GM23338 (cell line): ENCODE measurements at regions not wholly inside any gene's neighbourhood (a gene's known extent, or its start where the extent isn't known, plus 50 kb on each side); places are given as distances from the start of the nearest gene placed in this dataset.

ENCODE experiments used
- ATAC-seq: fragments of 200-7000 bp; cut with Tn5 transposase; 3 replicates; pipeline ENCODE4 v1.9.1; 2020
- DNase-seq: peaks from one replicate; pipeline ENCODE4 v3.0.0-alpha.2; 2015; ENCODE audit warnings: low spot score
- H2AFZ ChIP-seq: fragments of 200-600 bp; sonication (generic); 2 replicates; pipeline ENCODE4 v1.8.0; 2016; ENCODE audit warnings: antibody characterized with exemption, mild to moderate bottlenecking, moderate library complexity
- H3F3A ChIP-seq: fragments of 200-600 bp; sonication (generic); replicated peaks from 2 replicates; pipeline ENCODE4 v1.8.0; 2017; ENCODE audit warnings: antibody characterized with exemption, mixed run types, low read depth
- H3K27ac ChIP-seq: fragments of 200-600 bp; sonication (generic); 2 replicates; pipeline ENCODE4 v1.6.1; 2016; ENCODE audit warnings: low read depth
- H3K27me3 ChIP-seq: fragments of 200-600 bp; sonication (generic); 2 replicates; pipeline ENCODE4 v1.8.0; 2016; ENCODE audit warnings: mild to moderate bottlenecking, mixed run types, moderate library complexity; ENCODE audit not compliant: insufficient read depth
- H3K36me3 ChIP-seq: fragments of 200-600 bp; sonication (generic); 2 replicates; pipeline ENCODE4 v1.8.0; 2016; ENCODE audit warnings: mild to moderate bottlenecking; ENCODE audit not compliant: insufficient read depth
- H3K4me1 ChIP-seq: fragments of 200-600 bp; sonication (generic); 2 replicates; pipeline ENCODE4 v1.8.0; 2016; ENCODE audit warnings: mild to moderate bottlenecking, moderate library complexity; ENCODE audit not compliant: insufficient read depth
- H3K4me2 ChIP-seq: fragments of 200-600 bp; sonication (generic); 2 replicates; pipeline ENCODE4 v1.7.1; 2017; ENCODE audit warnings: mixed run types
- H3K4me3 ChIP-seq: fragments of 200-600 bp; sonication (generic); 2 replicates; pipeline ENCODE4 v1.6.1; 2016; ENCODE audit warnings: mixed run types
- H3K79me2 ChIP-seq: fragments of 200-600 bp; sonication (generic); replicated peaks from 2 replicates; pipeline ENCODE4 v1.8.0; 2017; ENCODE audit warnings: mild to moderate bottlenecking; ENCODE audit not compliant: insufficient read depth
- H3K9me2 ChIP-seq: fragments of 200-600 bp; sonication (generic); 2 replicates; pipeline ENCODE4 v1.8.0; 2017; ENCODE audit not compliant: insufficient read depth
- H4K20me1 ChIP-seq: fragments of 200-600 bp; sonication (generic); replicated peaks from 2 replicates; pipeline ENCODE4 v1.8.0; 2017; ENCODE audit warnings: mild to moderate bottlenecking; ENCODE audit not compliant: insufficient read depth
- H3K27ac Mint-ChIP-seq: 2 replicates; pipeline ENCODE4 v1.8.0; 2020; ENCODE audit warnings: inconsistent platforms, mild to moderate bottlenecking, moderate library complexity, mixed read lengths
- H3K27me3 Mint-ChIP-seq: 3 replicates; pipeline ENCODE4 v1.8.0; 2022; ENCODE audit warnings: low read depth, mild to moderate bottlenecking, moderate library complexity, mixed read lengths, inconsistent platforms; ENCODE audit not compliant: insufficient read depth, poor library complexity
- H3K36me3 Mint-ChIP-seq: 3 replicates; pipeline ENCODE4 v1.8.0; 2021; ENCODE audit warnings: low read depth, mild to moderate bottlenecking, inconsistent platforms, moderate library complexity, mixed read lengths
- H3K4me1 Mint-ChIP-seq: 3 replicates; pipeline ENCODE4 v1.8.0; 2020; ENCODE audit warnings: mild to moderate bottlenecking, inconsistent platforms, mixed read lengths
- H3K4me3 Mint-ChIP-seq: 3 replicates; pipeline ENCODE4 v1.8.0; 2021; ENCODE audit warnings: moderate library complexity, mild to moderate bottlenecking, inconsistent platforms, mixed read lengths
- H3K9me3 Mint-ChIP-seq: 3 replicates; pipeline ENCODE4 v1.8.0; 2020; ENCODE audit warnings: moderate library complexity, mild to moderate bottlenecking, inconsistent platforms, mixed read lengths
- CREB1 ChIP-seq: fragments of 250-450 bp; sonication (Bioruptor Pico); IDR thresholded peaks from 2 replicates; pipeline ENCODE4 v1.5.0; 2020; ENCODE audit warnings: low read depth, mild to moderate bottlenecking, moderate library complexity
- ETS1 ChIP-seq: IDR thresholded peaks from 2 replicates; pipeline ENCODE4 v1.6.1; 2016; ENCODE audit warnings: antibody characterized with exemption
- EZH2 ChIP-seq: fragments of 200-600 bp; sonication (generic); IDR thresholded peaks from one replicate; pipeline ENCODE4 v1.8.0; 2017; ENCODE audit warnings: antibody characterized with exemption, mild to moderate bottlenecking, low read depth; ENCODE audit not compliant: unreplicated experiment
- EZH2phosphoT487 ChIP-seq: fragments of 200-600 bp; sonication (generic); IDR thresholded peaks from one replicate; pipeline ENCODE4 v1.8.1; 2018; ENCODE audit warnings: antibody characterized with exemption; ENCODE audit not compliant: unreplicated experiment
- JUNB ChIP-seq: IDR thresholded peaks from one replicate; pipeline ENCODE4 v1.6.1; 2016; ENCODE audit warnings: antibody characterized with exemption; ENCODE audit not compliant: unreplicated experiment
- NANOG ChIP-seq: IDR thresholded peaks from 2 replicates; pipeline ENCODE4 v1.6.1; 2016; ENCODE audit warnings: antibody characterized with exemption, borderline replicate concordance
- POLR2AphosphoS5 ChIP-seq: IDR thresholded peaks from 2 replicates; pipeline ENCODE4 v1.6.1; 2016; ENCODE audit warnings: antibody characterized with exemption, low read depth
- ZNF114 ChIP-seq: fragments of 250-450 bp; sonication (Bioruptor Pico); IDR thresholded peaks from 2 replicates; pipeline ENCODE4 v1.5.0; 2020; ENCODE audit warnings: mild to moderate bottlenecking, moderate library complexity
- ZNF331 ChIP-seq: fragments of 250-450 bp; sonication (Bioruptor Pico); IDR thresholded peaks from 2 replicates; pipeline ENCODE4 v1.5.0; 2020; ENCODE audit warnings: low read depth, mild to moderate bottlenecking, moderate library complexity
- TF ChIP-seq, protein P1 (sequence below), 2 experiments: fragments of 200-600 bp in 1 of 2; sonication (generic) in 1 of 2; conservative IDR thresholded peaks; 2 replicates each; pipeline versions ENCODE4 v1.5.1 to v1.6.1; 2016 to 2017; ENCODE audit warnings: antibody characterized with exemption in 2 of 2, low read depth in 2 of 2, mild to moderate bottlenecking in 2 of 2, moderate library complexity in 1 of 2
- TF ChIP-seq, protein P2 (sequence below): IDR thresholded peaks from one replicate; pipeline ENCODE4 v1.6.1; 2018; ENCODE audit warnings: antibody characterized with exemption; ENCODE audit not compliant: unreplicated experiment

DNA sequence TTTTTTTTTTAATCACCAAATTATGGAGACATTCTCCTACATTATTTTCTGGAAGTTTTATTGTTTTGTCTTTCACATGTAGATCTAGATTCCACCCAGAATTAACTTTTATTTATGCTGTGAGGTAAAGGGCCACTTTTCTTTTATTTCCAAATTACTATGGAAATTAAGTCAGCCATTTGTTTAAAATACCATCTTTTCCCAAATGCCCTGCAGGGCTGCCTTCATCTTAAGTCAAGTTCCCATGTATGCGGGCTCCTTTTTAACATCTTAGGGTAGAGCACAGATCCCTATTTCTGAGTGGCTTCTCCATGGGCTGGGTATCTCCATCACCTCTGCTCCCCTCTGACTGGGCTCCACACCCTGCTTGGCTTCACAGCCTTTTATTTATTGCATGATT lies 348.4 kb downstream of the SOX4 start (continued):
- TF ChIP-seq, protein P1, sequence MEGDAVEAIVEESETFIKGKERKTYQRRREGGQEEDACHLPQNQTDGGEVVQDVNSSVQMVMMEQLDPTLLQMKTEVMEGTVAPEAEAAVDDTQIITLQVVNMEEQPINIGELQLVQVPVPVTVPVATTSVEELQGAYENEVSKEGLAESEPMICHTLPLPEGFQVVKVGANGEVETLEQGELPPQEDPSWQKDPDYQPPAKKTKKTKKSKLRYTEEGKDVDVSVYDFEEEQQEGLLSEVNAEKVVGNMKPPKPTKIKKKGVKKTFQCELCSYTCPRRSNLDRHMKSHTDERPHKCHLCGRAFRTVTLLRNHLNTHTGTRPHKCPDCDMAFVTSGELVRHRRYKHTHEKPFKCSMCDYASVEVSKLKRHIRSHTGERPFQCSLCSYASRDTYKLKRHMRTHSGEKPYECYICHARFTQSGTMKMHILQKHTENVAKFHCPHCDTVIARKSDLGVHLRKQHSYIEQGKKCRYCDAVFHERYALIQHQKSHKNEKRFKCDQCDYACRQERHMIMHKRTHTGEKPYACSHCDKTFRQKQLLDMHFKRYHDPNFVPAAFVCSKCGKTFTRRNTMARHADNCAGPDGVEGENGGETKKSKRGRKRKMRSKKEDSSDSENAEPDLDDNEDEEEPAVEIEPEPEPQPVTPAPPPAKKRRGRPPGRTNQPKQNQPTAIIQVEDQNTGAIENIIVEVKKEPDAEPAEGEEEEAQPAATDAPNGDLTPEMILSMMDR (conservative IDR thresholded peaks at IDR 0.05; ENCODE audit: low read depth in 2 of 2) = no peak
- TF ChIP-seq ZNF114 (CRISPR knock-in tag) = no peak
- no peak for TF ChIP-seq JUNB
- TF ChIP-seq ETS1 = no peak
- no peak for TF ChIP-seq NANOG
- TF ChIP-seq, protein P2, sequence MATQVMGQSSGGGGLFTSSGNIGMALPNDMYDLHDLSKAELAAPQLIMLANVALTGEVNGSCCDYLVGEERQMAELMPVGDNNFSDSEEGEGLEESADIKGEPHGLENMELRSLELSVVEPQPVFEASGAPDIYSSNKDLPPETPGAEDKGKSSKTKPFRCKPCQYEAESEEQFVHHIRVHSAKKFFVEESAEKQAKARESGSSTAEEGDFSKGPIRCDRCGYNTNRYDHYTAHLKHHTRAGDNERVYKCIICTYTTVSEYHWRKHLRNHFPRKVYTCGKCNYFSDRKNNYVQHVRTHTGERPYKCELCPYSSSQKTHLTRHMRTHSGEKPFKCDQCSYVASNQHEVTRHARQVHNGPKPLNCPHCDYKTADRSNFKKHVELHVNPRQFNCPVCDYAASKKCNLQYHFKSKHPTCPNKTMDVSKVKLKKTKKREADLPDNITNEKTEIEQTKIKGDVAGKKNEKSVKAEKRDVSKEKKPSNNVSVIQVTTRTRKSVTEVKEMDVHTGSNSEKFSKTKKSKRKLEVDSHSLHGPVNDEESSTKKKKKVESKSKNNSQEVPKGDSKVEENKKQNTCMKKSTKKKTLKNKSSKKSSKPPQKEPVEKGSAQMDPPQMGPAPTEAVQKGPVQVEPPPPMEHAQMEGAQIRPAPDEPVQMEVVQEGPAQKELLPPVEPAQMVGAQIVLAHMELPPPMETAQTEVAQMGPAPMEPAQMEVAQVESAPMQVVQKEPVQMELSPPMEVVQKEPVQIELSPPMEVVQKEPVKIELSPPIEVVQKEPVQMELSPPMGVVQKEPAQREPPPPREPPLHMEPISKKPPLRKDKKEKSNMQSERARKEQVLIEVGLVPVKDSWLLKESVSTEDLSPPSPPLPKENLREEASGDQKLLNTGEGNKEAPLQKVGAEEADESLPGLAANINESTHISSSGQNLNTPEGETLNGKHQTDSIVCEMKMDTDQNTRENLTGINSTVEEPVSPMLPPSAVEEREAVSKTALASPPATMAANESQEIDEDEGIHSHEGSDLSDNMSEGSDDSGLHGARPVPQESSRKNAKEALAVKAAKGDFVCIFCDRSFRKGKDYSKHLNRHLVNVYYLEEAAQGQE = no peak
- no peak for TF ChIP-seq EZH2phosphoT487

- Histone ChIP-seq H3K4me3 (no peak overlapping the region), H2AFZ (no peak overlapping the region), H3K4me1 (peaks cover 22% of the 10 kb centered on the region), H3K27ac (peak overlapping the region; percentile 29), H3F3A (no peaks in the 10 kb centered on the region), H3K79me2 (peaks cover 30% of the 10 kb centered on the region), H4K20me1 (no peaks in the 10 kb centered on the region), H3K4me2 (no peak overlapping the region), H3K27me3 (no peaks in the 10 kb centered on the region), H3K9me2 (no peaks in the 10 kb centered on the region), H3K36me3 (no peaks in the 10 kb centered on the region)
- DNase-seq = no peak
- Mint-ChIP-seq H3K9me3 (no peaks in the 10 kb centered on the region), H3K27me3 (peaks cover 8% of the 10 kb centered on the region), H3K4me1 (peaks cover 24% of the 10 kb centered on the region), H3K36me3 (no peaks in the 10 kb centered on the region), H3K27ac (no peak overlapping the region), H3K4me3 (no peak overlapping the region)
- TF ChIP-seq EZH2phosphoT487 (no peak), POLR2AphosphoS5 (no peak), CREB1 (CRISPR knock-in tag) (no peak), EZH2 (no peak), ZNF331 (CRISPR knock-in tag) (no peak), NANOG (no peak)
- ATAC-seq = no peak
These were observed 349.3 kb downstream of the SOX4 start for GRCh38 chr6:21942897-21943296.
